ENCODE measurements at regions not wholly inside any gene's neighbourhood (a gene's known extent, or its start where the extent isn't known, plus 50 kb on each side); places are given as distances from the start of the nearest gene placed in this dataset.

DNA sequence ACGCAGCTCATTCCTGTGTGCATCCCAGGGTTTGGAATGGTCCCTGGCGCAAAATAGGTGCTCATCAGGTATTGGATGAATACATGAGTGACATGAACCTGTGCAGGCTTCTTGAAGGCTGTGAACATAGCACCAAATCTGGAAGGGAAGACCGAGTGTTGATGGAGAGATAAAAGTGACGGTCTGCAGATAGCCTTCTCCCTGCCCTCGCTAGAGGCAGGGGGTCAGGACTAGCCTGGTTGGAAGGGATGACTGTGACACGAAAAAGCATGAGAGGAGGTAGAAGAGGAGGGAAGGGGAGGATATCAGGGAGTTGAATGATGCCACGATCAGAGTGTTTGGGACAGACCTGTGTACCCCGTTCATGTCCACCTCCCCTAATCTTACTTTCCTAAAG, 267.1 kb downstream of the XXYLT1 start:
- no peak for TF ChIP-seq CTCF (conservative IDR thresholded peaks at IDR 0.05)
- TF ChIP-seq EZH2 (IDR thresholded peaks at IDR 0.05; ENCODE audit: low read depth), result no peak
